ENCODE measurements at regions not wholly inside any gene's neighbourhood (a gene's known extent, or its start where the extent isn't known, plus 50 kb on each side); places are given as distances from the start of the nearest gene placed in this dataset.
A peak's percentile ranks its signal among the peaks of the same experiment; 100 is the strongest.

GRCh38 chr2:111696226-111696625 lies 187.8 kb downstream of the ANAPC1 start:
- TF ChIP-seq CSRNP3 (CRISPR knock-in tag; IDR thresholded peaks at IDR 0.05) (no peak), OSR1 (CRISPR knock-in tag; IDR thresholded peaks at IDR 0.05) (no peak), ZFP3 (CRISPR knock-in tag; IDR thresholded peaks at IDR 0.05) (no peak), ZFP30 (CRISPR knock-in tag; IDR thresholded peaks at IDR 0.05) (no peak), ESRRG (CRISPR knock-in tag; IDR thresholded peaks at IDR 0.05) (no peak), POU6F1 (CRISPR knock-in tag; IDR thresholded peaks at IDR 0.05; ENCODE audit: borderline replicate concordance, low read depth) (no peak), ZNF70 (CRISPR knock-in tag; IDR thresholded peaks at IDR 0.05) (no peak), CSDC2 (CRISPR knock-in tag; IDR thresholded peaks at IDR 0.05) (no peak), RARB (CRISPR knock-in tag; IDR thresholded peaks at IDR 0.05) (no peak), BACH2 (CRISPR knock-in tag; IDR thresholded peaks at IDR 0.05; ENCODE audit: borderline replicate concordance) (no peak), ZNF8 (CRISPR knock-in tag; IDR thresholded peaks at IDR 0.05) (no peak), ISL1 (CRISPR knock-in tag; IDR thresholded peaks at IDR 0.05) (no peak), ARNTL (CRISPR knock-in tag; IDR thresholded peaks at IDR 0.05; ENCODE audit: borderline replicate concordance, low read depth) (no peak), TOX (CRISPR knock-in tag; IDR thresholded peaks at IDR 0.05; ENCODE audit: borderline replicate concordance) (no peak), GLIS3 (CRISPR knock-in tag; IDR thresholded peaks at IDR 0.05) (no peak)
- no peak for ATAC-seq

- no peak for TF ChIP-seq GLIS3 (CRISPR knock-in tag; IDR thresholded peaks at IDR 0.05)
- ATAC-seq, result no peak
Measured at GRCh38 chr2:111697560-111697959, 186.4 kb downstream of the ANAPC1 start.

GRCh38 chr2:111698089-111698488 lies 185.9 kb downstream of the ANAPC1 start:
- TF ChIP-seq OSR1 (CRISPR knock-in tag; IDR thresholded peaks at IDR 0.05), result no peak
- TF ChIP-seq ARNTL (CRISPR knock-in tag; IDR thresholded peaks at IDR 0.05; ENCODE audit: borderline replicate concordance, low read depth), result no peak
- no peak for TF ChIP-seq BACH2 (CRISPR knock-in tag; IDR thresholded peaks at IDR 0.05; ENCODE audit: borderline replicate concordance)
- no peak for TF ChIP-seq ZFP30 (CRISPR knock-in tag; IDR thresholded peaks at IDR 0.05)
- TF ChIP-seq SNAI2 (CRISPR knock-in tag; IDR thresholded peaks at IDR 0.05), result no peak
- TF ChIP-seq CSDC2 (CRISPR knock-in tag; IDR thresholded peaks at IDR 0.05), result no peak
- no peak for TF ChIP-seq GLIS3 (CRISPR knock-in tag; IDR thresholded peaks at IDR 0.05)
- TF ChIP-seq POU6F1 (CRISPR knock-in tag; IDR thresholded peaks at IDR 0.05; ENCODE audit: borderline replicate concordance, low read depth), result no peak
- TF ChIP-seq CREB5 (CRISPR knock-in tag; IDR thresholded peaks at IDR 0.05; ENCODE audit: low read depth), result no peak
- no peak for TF ChIP-seq ISL1 (CRISPR knock-in tag; IDR thresholded peaks at IDR 0.05)
- ATAC-seq, result no peak

GRCh38 chr2:111698743-111699554 lies 185.0 kb downstream of the ANAPC1 start:
- peak; percentile 97 for ATAC-seq
- TF ChIP-seq GLIS3 (CRISPR knock-in tag; IDR thresholded peaks at IDR 0.05) (no peak), ZC3H10 (CRISPR knock-in tag; IDR thresholded peaks at IDR 0.05) (no peak; the same call in 1 of the 2 replicates), CSDC2 (CRISPR knock-in tag; IDR thresholded peaks at IDR 0.05) (peak; percentile 73; the same call in 1 of the 2 replicates), ISL1 (CRISPR knock-in tag; IDR thresholded peaks at IDR 0.05) (peak; percentile 40; the same call in 1 of the 2 replicates), ESRRG (CRISPR knock-in tag; IDR thresholded peaks at IDR 0.05) (no peak), PATZ1 (CRISPR knock-in tag; IDR thresholded peaks at IDR 0.05; ENCODE audit: borderline replicate concordance) (no peak), TCF4 (CRISPR knock-in tag; IDR thresholded peaks at IDR 0.05; ENCODE audit: borderline replicate concordance) (no peak), ZNF565 (CRISPR knock-in tag; conservative IDR thresholded peaks at IDR 0.05; ENCODE audit: low read depth) (no peak), TSHZ2 (CRISPR knock-in tag; IDR thresholded peaks at IDR 0.05) (no peak), RARB (CRISPR knock-in tag; IDR thresholded peaks at IDR 0.05) (no peak), CSRNP3 (CRISPR knock-in tag; IDR thresholded peaks at IDR 0.05) (no peak)

Measured in SK-N-SH treated with all-trans-retinoic acid at 6 μM for 48 hours (cell line).